ENCODE measurements at regions not wholly inside any gene's neighbourhood (a gene's known extent, or its start where the extent isn't known, plus 50 kb on each side); places are given as distances from the start of the nearest gene placed in this dataset.

GRCh38 chr7:114051871-114052331 is 133.1 kb upstream of the PPP1R3A start:
- Histone ChIP-seq H2BK12ac (ENCODE audit: insufficient read length, low read depth, low read length) (no peak overlapping the region), H3K23me2 (ENCODE audit: insufficient read length, low read depth, low read length, poor library complexity, severe bottlenecking) (no peaks in the 10 kb centered on the region), H4K5ac (ENCODE audit: insufficient read length, low read depth, low read length) (no peak overlapping the region), H2AFZ (ENCODE audit: low read length) (no peak overlapping the region), H4K91ac (ENCODE audit: insufficient read length, low read depth, low read length) (no peak overlapping the region), H4K8ac (replicated peaks; ENCODE audit: insufficient read length, low read depth, low read length) (no peak overlapping the region), H2BK15ac (ENCODE audit: low read depth, low read length) (no peak overlapping the region), H3K9me3 (ENCODE audit: control insufficient read depth, low read depth, low read length) (no peaks in the 10 kb centered on the region), H3K27ac (ENCODE audit: insufficient read length, low read depth, low read length) (no peak overlapping the region), H2AK5ac (ENCODE audit: insufficient read length, low read length) (no peak overlapping the region), H3K79me2 (ENCODE audit: insufficient read depth, low read length) (no peaks in the 10 kb centered on the region), H3K4ac (ENCODE audit: low read depth, low read length) (no peak overlapping the region), H4K20me1 (ENCODE audit: control insufficient read depth, insufficient read depth, insufficient read length) (no peaks in the 10 kb centered on the region), H3K4me2 (ENCODE audit: insufficient read depth, insufficient read length, low read length) (no peak overlapping the region), H3K23ac (ENCODE audit: insufficient read length, low read depth, low read length) (no peak overlapping the region), H2BK20ac (ENCODE audit: low read depth, low read length, poor library complexity, severe bottlenecking) (no peak overlapping the region), H3K27me3 (ENCODE audit: insufficient read depth, low read length) (no peaks in the 10 kb centered on the region), H3K18ac (ENCODE audit: insufficient read length, low read depth, low read length) (no peak overlapping the region), H3K56ac (ENCODE audit: insufficient read length, low read depth, low read length) (no peak overlapping the region), H3K9ac (ENCODE audit: extremely low read depth, insufficient read length, low read length) (no peak overlapping the region), H2BK120ac (ENCODE audit: low read depth, low read length, poor library complexity, severe bottlenecking) (no peak overlapping the region), H3T11ph (ENCODE audit: low read length) (no peak overlapping the region), H3K4me1 (ENCODE audit: insufficient read depth, low read length) (no peaks in the 10 kb centered on the region), H3K14ac (ENCODE audit: insufficient read depth, low read length) (no peak overlapping the region), H2BK5ac (ENCODE audit: insufficient read length, low read length) (no peak overlapping the region), H3K79me1 (ENCODE audit: insufficient read depth, low read depth, low read length, poor library complexity, severe bottlenecking) (no peaks in the 10 kb centered on the region)
- H3K4me1 Mint-ChIP-seq, result peaks cover 0 to 4% of the 10 kb centered on the region in 2 experiments; a peak in 1 of 4 replicates
- no peak overlapping the region for H3K4me3 Mint-ChIP-seq
- WGBS (ENCODE audit: extremely low coverage, insufficient read length, low lambda C conversion rate), result no CpG with 5 or more reads among the region's 2 CpGs
- DNase-seq, result no peak
- H3K27me3 Mint-ChIP-seq (ENCODE audit: low read depth), result no peaks in the 10 kb centered on the region; the same call in 1 of the 2 replicates
- no peak overlapping the region for H3K27ac Mint-ChIP-seq
- no peak for TF ChIP-seq CTCF (conservative IDR thresholded peaks at IDR 0.05)
- H3K36me3 Mint-ChIP-seq (ENCODE audit: insufficient read depth in 1 of 3, low read depth in 3 of 3), result no peaks in the 10 kb centered on the region
- H3K9me3 Mint-ChIP-seq, result peaks cover 2 to 3% of the 10 kb centered on the region in 2 experiments; a peak in 2 of 5 replicates
